Liver (tissue), 8 donors: ENCODE measurements at regions not wholly inside any gene's neighbourhood (a gene's known extent, or its start where the extent isn't known, plus 50 kb on each side); places are given as distances from the start of the nearest gene placed in this dataset.

ENCODE experiments used
- DNase-seq: peaks from one replicate; pipeline ENCODE4 v3.0.0-alpha.2; 2017; ENCODE audit warnings: low spot score
- H3K27ac ChIP-seq, 2 donors: one replicate each; pipeline ENCODE4 v1.7.0; 2013; ENCODE audit warnings: inconsistent platforms in 2 of 2, low read length in 2 of 2, control low read depth in 1 of 2, low read depth in 1 of 2, mild to moderate bottlenecking in 1 of 2
- H3K27me3 ChIP-seq, 4 donors: one replicate each; pipeline versions ENCODE4 v1.6.1 to v1.7.0; 2013; ENCODE audit warnings: low read length in 3 of 4, inconsistent platforms in 1 of 4, mild to moderate bottlenecking in 1 of 4, moderate library complexity in 1 of 4; ENCODE audit not compliant: control insufficient read depth in 4 of 4, insufficient read depth in 4 of 4
- H3K36me3 ChIP-seq, 4 donors: one replicate each; pipeline versions ENCODE4 v1.6.1 to v1.7.0; 2013; ENCODE audit warnings: low read length in 3 of 4, mild to moderate bottlenecking in 3 of 4, low read depth in 1 of 4, moderate library complexity in 1 of 4; ENCODE audit not compliant: control insufficient read depth in 4 of 4, insufficient read depth in 3 of 4
- H3K4me1 ChIP-seq, 4 donors: one replicate each; pipeline versions ENCODE4 v1.6.1 to v1.7.0; 2013; ENCODE audit warnings: low read length in 3 of 4, mild to moderate bottlenecking in 3 of 4, moderate library complexity in 1 of 4; ENCODE audit not compliant: control insufficient read depth in 4 of 4, insufficient read depth in 4 of 4
- H3K4me3 ChIP-seq, 3 donors: one replicate each; pipeline versions ENCODE4 v1.6.1 to v1.7.0; 2013; ENCODE audit warnings: low read length in 3 of 3, control low read depth in 1 of 3, low read depth in 1 of 3, mild to moderate bottlenecking in 1 of 3
- H3K9ac ChIP-seq, 2 donors: one replicate each; pipeline ENCODE4 v1.7.0; 2013; ENCODE audit warnings: low read length in 2 of 2, mild to moderate bottlenecking in 2 of 2, moderate library complexity in 2 of 2, control low read depth in 1 of 2, low read depth in 1 of 2
- H3K9me3 ChIP-seq, 4 donors: one replicate each; pipeline versions ENCODE4 v1.6.1 to v1.7.0; 2013; ENCODE audit warnings: low read length in 3 of 4; ENCODE audit not compliant: control insufficient read depth in 4 of 4
- ATF3 ChIP-seq: IDR thresholded peaks from 2 replicates; pipeline ENCODE4 v1.6.1; 2016; ENCODE audit warnings: antibody characterized with exemption
- EGR1 ChIP-seq, 2 donors: IDR thresholded peaks; 2 replicates each; pipeline ENCODE4 v1.6.1; 2016 to 2018; ENCODE audit warnings: antibody characterized with exemption in 2 of 2, low read depth in 2 of 2
- FOXA1 ChIP-seq: IDR thresholded peaks from 2 replicates; pipeline ENCODE4 v1.6.1; 2016; ENCODE audit warnings: antibody characterized with exemption
- FOXA2 ChIP-seq: IDR thresholded peaks from 2 replicates; pipeline ENCODE4 v1.6.1; 2016; ENCODE audit warnings: antibody characterized with exemption
- HNF4A ChIP-seq, 2 donors: conservative IDR thresholded peaks; 2 replicates each; pipeline ENCODE4 v1.6.1; 2016; ENCODE audit warnings: antibody characterized with exemption in 2 of 2, mild to moderate bottlenecking in 2 of 2
- JUND ChIP-seq, 2 donors: IDR thresholded peaks; 2 replicates each; pipeline ENCODE4 v1.6.1; 2016; ENCODE audit warnings: antibody characterized with exemption in 2 of 2
- NR2F2 ChIP-seq: IDR thresholded peaks from 2 replicates; pipeline ENCODE4 v1.6.1; 2016; ENCODE audit warnings: antibody characterized with exemption
- RAD21 ChIP-seq, 2 donors: IDR thresholded peaks; 2 replicates each; pipeline ENCODE4 v1.6.1; 2016; ENCODE audit warnings: antibody characterized with exemption in 2 of 2, mild to moderate bottlenecking in 2 of 2
- RXRA ChIP-seq, 2 donors: IDR thresholded peaks; 2 replicates each; pipeline ENCODE4 v1.6.1; 2017 to 2018; ENCODE audit warnings: antibody characterized with exemption in 2 of 2, mild to moderate bottlenecking in 1 of 2
- TAF1 ChIP-seq: conservative IDR thresholded peaks from 2 replicates; pipeline ENCODE4 v1.6.1; 2016; ENCODE audit warnings: antibody characterized with exemption, mild to moderate bottlenecking
- YY1 ChIP-seq: IDR thresholded peaks from 2 replicates; pipeline ENCODE4 v1.6.1; 2016; ENCODE audit warnings: antibody characterized with exemption, mild to moderate bottlenecking
- WGBS: extraction: QIAGEN DNeasy Blood & Tissue Kit; methylation state at CpG from one replicate; pipeline ENCODE4 v1.1.7; 2013; 5-methylcytosine and 5-hydroxymethylcytosine counted together
- TF ChIP-seq, protein P1 (sequence below): IDR thresholded peaks from 2 replicates; pipeline ENCODE4 v1.6.1; 2016; ENCODE audit warnings: antibody characterized with exemption, mild to moderate bottlenecking
- TF ChIP-seq, protein P2 (sequence below): fragments of 150-350 bp; IDR thresholded peaks from 2 replicates; pipeline ENCODE4 v1.5.1; 2017; ENCODE audit warnings: improper control_type of control experiment, low read depth, low read length; ENCODE audit not compliant: missing input control
- donor health status: healthy.
- donor health status: healthy.
- donor health status: healthy.
- donor health status: healthy.
- donor health status: healthy.

DNA sequence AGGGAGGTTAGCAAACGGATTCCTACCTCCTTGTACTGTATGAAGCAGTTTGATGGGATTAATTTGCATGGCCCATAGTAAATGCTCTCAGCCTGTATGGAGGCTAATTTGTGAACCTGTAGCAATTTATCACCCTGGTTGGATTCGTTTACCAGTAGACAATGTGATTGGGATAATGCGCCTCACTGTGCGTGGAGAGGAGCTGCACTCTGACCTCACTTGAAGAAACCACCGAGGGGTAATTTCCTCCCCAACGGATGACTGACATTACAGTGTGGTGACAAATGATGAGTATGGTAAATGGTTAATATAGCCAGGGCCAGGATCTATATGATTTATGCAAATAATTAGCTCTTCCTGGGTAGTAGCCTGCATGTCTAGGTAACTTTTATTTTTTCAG is 479.1 kb upstream of the RBFOX1 start (continued):
- TF ChIP-seq, protein P1, sequence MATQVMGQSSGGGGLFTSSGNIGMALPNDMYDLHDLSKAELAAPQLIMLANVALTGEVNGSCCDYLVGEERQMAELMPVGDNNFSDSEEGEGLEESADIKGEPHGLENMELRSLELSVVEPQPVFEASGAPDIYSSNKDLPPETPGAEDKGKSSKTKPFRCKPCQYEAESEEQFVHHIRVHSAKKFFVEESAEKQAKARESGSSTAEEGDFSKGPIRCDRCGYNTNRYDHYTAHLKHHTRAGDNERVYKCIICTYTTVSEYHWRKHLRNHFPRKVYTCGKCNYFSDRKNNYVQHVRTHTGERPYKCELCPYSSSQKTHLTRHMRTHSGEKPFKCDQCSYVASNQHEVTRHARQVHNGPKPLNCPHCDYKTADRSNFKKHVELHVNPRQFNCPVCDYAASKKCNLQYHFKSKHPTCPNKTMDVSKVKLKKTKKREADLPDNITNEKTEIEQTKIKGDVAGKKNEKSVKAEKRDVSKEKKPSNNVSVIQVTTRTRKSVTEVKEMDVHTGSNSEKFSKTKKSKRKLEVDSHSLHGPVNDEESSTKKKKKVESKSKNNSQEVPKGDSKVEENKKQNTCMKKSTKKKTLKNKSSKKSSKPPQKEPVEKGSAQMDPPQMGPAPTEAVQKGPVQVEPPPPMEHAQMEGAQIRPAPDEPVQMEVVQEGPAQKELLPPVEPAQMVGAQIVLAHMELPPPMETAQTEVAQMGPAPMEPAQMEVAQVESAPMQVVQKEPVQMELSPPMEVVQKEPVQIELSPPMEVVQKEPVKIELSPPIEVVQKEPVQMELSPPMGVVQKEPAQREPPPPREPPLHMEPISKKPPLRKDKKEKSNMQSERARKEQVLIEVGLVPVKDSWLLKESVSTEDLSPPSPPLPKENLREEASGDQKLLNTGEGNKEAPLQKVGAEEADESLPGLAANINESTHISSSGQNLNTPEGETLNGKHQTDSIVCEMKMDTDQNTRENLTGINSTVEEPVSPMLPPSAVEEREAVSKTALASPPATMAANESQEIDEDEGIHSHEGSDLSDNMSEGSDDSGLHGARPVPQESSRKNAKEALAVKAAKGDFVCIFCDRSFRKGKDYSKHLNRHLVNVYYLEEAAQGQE = no peak
- TF ChIP-seq RAD21 (IDR thresholded peaks at IDR 0.05) = no peak
- no peak for TF ChIP-seq FOXA1

- Histone ChIP-seq H3K9me3 (no peaks in the 10 kb centered on the region), H3K4me1 (no peaks in the 10 kb centered on the region), H3K36me3 (no peaks in the 10 kb centered on the region), H3K4me3 (no peak overlapping the region), H3K27ac (no peak overlapping the region), H3K9ac (no peak overlapping the region), H3K27me3 (no peaks in the 10 kb centered on the region)
- WGBS = 79% methylated on average over 3 of the region's 3 CpGs
- DNase-seq = no peak
- TF ChIP-seq RXRA (IDR thresholded peaks at IDR 0.05) = no peak
- no peak for TF ChIP-seq ATF3
- no peak for TF ChIP-seq HNF4A (conservative IDR thresholded peaks at IDR 0.05)
- TF ChIP-seq, protein P2, sequence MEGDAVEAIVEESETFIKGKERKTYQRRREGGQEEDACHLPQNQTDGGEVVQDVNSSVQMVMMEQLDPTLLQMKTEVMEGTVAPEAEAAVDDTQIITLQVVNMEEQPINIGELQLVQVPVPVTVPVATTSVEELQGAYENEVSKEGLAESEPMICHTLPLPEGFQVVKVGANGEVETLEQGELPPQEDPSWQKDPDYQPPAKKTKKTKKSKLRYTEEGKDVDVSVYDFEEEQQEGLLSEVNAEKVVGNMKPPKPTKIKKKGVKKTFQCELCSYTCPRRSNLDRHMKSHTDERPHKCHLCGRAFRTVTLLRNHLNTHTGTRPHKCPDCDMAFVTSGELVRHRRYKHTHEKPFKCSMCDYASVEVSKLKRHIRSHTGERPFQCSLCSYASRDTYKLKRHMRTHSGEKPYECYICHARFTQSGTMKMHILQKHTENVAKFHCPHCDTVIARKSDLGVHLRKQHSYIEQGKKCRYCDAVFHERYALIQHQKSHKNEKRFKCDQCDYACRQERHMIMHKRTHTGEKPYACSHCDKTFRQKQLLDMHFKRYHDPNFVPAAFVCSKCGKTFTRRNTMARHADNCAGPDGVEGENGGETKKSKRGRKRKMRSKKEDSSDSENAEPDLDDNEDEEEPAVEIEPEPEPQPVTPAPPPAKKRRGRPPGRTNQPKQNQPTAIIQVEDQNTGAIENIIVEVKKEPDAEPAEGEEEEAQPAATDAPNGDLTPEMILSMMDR = no peak
- TF ChIP-seq NR2F2 = no peak
- TF ChIP-seq RAD21 (IDR thresholded peaks at IDR 0.05) = no peak
- no peak for TF ChIP-seq TAF1
- TF ChIP-seq JUND (IDR thresholded peaks at IDR 0.05) = no peak
- TF ChIP-seq EGR1 (IDR thresholded peaks at IDR 0.05; ENCODE audit: low read depth in 2 of 2) = no peak
Observed at GRCh38 chr16:6852643-6853225, 479.9 kb upstream of the RBFOX1 start.

- WGBS = 56% methylated on average over 8 of the region's 8 CpGs
- Histone ChIP-seq H3K36me3 (no peaks in the 10 kb centered on the region), H3K27ac (no peak overlapping the region), H3K9me3 (peaks cover 0 to 4% (median 0%) of the 10 kb centered on the region in 4 donors), H3K4me3 (no peak overlapping the region), H3K9ac (no peak overlapping the region), H3K27me3 (no peaks in the 10 kb centered on the region), H3K4me1 (no peaks in the 10 kb centered on the region)
- no peak for TF ChIP-seq FOXA2
- TF ChIP-seq FOXA1 = no peak
- TF ChIP-seq HNF4A (conservative IDR thresholded peaks at IDR 0.05) = no peak
- no peak for TF ChIP-seq YY1
- no peak for DNase-seq
Observed at GRCh38 chr16:6846452-6846851, 486.2 kb upstream of the RBFOX1 start.
